Putamen (tissue), 1 donor: ENCODE measurements at regions not wholly inside any gene's neighbourhood (a gene's known extent, or its start where the extent isn't known, plus 50 kb on each side); places are given as distances from the start of the nearest gene placed in this dataset.

Experiments used
- DNase-seq: peaks from one replicate; pipeline ENCODE4 v3.0.0-alpha.2; 2016; ENCODE audit warnings: low spot score

DNA sequence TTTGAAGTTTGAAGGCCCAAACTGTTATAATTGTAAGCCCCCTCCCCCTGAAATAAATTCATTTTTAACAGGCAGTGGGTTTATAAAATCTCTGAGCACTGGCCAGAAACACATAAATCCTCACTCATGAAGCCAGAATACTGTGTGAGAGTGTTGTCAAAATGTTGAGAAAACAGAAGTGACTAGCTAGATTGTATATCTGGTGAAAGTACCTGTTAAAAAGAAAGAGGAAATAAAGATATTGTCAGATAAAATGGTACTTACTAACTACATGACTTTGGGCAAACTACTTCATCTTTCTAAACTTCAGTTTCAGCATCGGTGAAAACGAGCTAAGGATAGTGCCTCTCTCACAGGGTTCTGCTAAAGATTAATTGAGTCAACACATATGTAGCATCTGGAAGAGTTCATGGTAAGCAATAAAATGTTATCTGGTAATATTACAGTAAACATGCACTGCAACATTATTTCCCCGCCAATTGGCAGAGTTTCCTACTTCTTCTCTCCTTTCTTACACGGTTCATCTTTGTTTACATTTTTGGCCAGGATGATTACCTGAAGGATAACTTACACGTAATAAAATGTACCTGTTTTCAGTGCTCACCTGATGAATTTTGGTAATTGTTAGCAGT is 202.5 kb upstream of the CHRM2 start:
- no peak for DNase-seq

- no peak for DNase-seq
Observed at GRCh38 chr7:136664537-136664936, 203.9 kb upstream of the CHRM2 start.

DNA sequence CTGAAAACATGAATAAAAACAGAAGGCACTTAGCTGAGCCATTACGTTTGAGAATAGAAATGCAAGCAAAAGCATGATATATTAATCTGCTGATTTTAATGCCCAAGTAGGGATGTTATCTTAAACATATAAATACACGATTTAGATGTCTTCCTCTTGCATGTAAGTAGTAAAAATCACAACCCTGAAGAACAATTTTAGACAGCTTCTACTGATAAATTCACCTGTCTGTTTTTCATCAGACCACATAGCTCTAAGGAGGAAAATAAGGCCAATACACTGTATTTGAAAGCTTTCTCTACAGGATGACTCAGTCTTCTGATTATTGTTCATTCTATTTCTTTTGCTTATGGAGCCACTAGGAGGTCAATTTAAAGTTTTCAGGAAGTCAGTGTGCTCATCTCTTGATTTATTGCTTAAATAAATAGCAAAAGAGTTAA is 210.9 kb upstream of the CHRM2 start:
- no peak for DNase-seq

DNA sequence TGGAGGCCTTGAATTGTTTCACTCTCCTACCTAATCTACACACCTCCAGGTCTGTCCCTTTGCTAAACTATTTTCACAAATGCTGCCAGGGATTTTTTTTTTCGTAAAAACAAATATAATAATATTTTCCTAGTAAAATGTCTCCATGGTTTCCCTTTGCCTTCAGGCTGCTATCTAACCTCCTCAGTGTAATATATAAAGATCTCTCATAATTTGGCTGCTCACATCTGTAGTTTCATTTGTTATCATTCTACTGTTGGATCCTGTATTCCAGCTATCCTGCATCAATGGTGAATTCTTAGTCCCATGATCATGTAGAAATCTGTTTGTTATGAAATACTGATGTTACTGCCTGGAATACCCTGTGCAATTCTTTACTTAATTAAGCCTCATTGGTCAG is 211.9 kb upstream of the CHRM2 start:
- DNase-seq: no peak

DNA sequence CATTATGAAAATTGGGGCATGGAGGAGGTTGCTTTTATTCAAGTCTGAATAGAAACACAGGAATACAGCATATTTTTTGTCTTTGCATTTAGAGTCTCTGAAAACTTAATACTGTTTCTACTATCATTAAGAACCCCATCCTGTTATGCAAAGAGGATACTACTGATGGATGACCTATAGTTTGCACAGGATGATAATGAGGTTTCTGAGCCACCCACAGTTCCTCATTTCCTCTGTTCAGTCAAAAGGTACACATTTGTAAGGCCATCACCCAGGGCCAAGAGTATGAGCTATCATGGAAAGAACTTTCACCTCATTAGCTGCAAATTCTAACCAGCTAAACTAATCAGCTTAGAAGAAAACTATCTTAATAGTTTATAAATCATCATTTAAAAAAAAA is 213.0 kb upstream of the CHRM2 start:
- DNase-seq: no peak

GRCh38 chr7:136654406-136654805 is 214.0 kb upstream of the CHRM2 start:
- DNase-seq: no peak

- DNase-seq: no peak
Observed at GRCh38 chr7:136652635-136653370, 215.6 kb upstream of the CHRM2 start.

DNA sequence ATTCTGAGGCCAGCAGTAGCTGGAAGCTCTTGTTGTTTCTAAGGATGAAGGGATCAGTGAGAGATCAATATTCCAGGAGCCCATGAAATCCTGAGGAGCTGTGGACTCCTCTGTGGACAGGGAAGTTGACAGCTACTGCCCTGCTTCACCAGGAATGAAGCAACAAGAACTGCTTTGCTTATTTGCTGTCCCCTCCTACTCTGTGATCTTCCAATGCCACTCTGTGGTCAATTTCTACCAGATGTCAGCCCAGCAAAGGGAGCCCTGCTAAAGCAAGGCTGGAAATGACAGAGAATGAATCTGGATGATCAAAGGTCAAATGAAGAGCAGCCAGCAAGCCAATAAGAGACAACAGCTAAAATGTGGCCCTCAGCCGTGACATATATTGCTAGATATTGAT is 227.5 kb upstream of the CHRM2 start:
- DNase-seq: no peak

DNA sequence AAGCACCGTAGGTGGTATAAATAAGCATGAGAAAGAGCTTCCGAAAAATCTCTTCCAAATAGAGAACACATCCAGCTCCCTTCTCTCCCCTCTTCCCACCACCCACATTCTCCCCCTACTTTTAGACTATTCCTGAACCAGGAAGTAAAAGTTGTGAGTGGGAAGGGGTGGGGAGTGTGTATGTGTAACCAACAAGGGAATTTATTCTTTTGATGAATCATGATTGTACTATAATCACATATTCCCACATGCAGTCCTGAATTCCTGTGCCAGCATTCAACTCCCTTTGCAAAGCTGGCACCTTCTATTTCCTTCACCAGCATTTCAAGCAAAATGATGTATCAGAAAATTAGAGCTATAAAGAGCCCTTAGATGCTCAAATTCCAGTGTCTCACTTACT is 230.6 kb upstream of the CHRM2 start:
- DNase-seq: no peak

GRCh38 chr7:136635751-136636150 is 232.7 kb upstream of the CHRM2 start:
- no peak for DNase-seq

GRCh38 chr7:136618818-136619217 is 249.6 kb upstream of the CHRM2 start:
- DNase-seq: no peak

- DNase-seq: no peak
Observed at GRCh38 chr7:136617176-136617575, 251.3 kb upstream of the CHRM2 start.

GRCh38 chr7:136605532-136606329 is 262.7 kb upstream of the CHRM2 start:
- DNase-seq: no peak

DNA sequence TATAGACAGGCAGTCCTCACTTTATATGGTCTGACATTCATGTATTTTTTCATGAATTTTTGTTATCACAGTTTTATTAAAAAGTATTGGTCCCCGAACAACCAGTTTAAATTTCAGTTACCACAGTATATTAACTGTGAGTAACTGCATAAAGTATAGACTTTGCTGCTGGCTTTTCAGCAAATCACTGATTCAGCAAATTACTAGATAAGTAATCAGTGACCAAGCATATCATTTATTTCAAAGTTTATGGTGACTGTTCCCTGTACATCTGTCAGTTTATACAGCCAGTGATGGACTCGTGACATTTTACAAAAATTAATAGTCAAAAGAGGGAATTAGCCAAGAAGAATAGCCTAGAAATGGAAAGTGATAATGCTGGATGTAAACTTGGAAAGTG is 266.7 kb upstream of the CHRM2 start:
- no peak for DNase-seq

- DNase-seq: no peak
Observed at GRCh38 chr7:136600475-136600874, 268.0 kb upstream of the CHRM2 start.

- no peak for DNase-seq
Observed at GRCh38 chr7:136594739-136595144, 273.7 kb upstream of the CHRM2 start.

DNA sequence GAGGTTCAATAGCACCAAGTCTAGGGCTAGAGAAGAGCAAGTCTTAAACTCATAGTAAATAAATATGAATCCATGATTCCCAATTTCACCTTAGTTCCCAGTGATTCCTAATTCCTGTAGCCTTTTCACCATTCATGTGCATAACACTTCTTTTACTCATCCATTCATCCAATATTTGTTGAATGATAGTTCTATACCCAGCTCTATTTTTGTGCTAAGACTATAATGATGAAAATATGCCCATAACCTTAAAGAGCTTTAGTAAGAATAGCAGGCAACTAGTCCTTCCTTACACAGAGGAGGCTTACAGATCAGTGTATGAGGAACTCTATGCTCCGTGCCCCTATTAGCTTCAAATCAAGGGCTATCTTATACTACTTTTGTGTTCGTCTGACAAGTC is 280.2 kb upstream of the CHRM2 start:
- no peak for DNase-seq

GRCh38 chr7:136585954-136586670 is 282.3 kb upstream of the CHRM2 start:
- no peak for DNase-seq

DNA sequence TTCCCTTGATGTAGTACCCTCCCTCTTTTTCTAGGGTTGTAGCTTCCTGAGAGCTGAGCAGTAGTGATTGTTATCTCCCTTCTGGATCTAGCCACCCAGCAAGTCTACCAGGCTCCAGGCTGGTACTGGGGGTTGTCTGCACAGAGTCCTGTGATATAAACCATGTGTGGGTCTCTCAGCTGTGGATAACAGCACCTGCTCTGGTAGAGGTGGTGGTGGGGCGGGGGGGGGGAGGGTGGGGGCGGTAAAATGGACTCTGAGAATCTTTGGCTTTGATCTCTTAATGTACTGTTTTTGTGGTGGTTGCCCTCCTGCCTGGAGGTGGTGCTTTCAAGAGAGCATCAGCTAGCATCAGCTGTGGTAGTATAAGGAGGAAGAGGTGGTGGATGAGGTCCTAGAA is 302.0 kb upstream of the CHRM2 start:
- DNase-seq: no peak

- DNase-seq: peak; percentile 23
Observed at GRCh38 chr7:136555933-136556332, 312.5 kb upstream of the CHRM2 start.

GRCh38 chr7:136551618-136552017 is 316.8 kb upstream of the CHRM2 start:
- DNase-seq: no peak

DNA sequence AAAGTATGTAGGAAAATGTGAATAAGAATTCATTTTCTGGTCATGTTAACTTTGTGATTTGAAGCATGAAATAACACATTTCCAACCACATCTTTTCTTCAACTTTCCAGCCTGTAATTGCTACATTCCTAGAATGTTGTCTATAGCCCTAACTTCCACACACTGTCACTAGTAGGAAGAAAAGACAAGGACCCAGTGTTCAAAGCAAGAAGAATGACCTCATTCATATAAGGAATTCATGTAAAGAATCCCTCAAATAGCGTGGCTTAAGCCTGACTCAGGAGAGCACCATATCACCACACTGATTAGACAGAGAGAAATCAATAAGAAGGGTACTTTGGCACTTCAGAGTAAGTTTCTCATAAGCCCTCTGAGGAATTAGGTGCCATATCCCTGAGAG is 318.7 kb upstream of the CHRM2 start:
- no peak for DNase-seq
